GM12801 (cell line): ENCODE measurements at regions not wholly inside any gene's neighbourhood (a gene's known extent, or its start where the extent isn't known, plus 50 kb on each side); places are given as distances from the start of the nearest gene placed in this dataset.

Experiments used
- TF ChIP-seq, protein P1 (sequence below): IDR thresholded peaks from one replicate; pipeline ENCODE4 v1.5.1; 2011; ENCODE audit warnings: control low read depth; ENCODE audit not compliant: insufficient read length; ENCODE audit errors: extremely low read depth

GRCh38 chr12:97250483-97250882, 212.1 kb upstream of the RMST start:
- TF ChIP-seq, protein P1, sequence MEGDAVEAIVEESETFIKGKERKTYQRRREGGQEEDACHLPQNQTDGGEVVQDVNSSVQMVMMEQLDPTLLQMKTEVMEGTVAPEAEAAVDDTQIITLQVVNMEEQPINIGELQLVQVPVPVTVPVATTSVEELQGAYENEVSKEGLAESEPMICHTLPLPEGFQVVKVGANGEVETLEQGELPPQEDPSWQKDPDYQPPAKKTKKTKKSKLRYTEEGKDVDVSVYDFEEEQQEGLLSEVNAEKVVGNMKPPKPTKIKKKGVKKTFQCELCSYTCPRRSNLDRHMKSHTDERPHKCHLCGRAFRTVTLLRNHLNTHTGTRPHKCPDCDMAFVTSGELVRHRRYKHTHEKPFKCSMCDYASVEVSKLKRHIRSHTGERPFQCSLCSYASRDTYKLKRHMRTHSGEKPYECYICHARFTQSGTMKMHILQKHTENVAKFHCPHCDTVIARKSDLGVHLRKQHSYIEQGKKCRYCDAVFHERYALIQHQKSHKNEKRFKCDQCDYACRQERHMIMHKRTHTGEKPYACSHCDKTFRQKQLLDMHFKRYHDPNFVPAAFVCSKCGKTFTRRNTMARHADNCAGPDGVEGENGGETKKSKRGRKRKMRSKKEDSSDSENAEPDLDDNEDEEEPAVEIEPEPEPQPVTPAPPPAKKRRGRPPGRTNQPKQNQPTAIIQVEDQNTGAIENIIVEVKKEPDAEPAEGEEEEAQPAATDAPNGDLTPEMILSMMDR: no peak

DNA sequence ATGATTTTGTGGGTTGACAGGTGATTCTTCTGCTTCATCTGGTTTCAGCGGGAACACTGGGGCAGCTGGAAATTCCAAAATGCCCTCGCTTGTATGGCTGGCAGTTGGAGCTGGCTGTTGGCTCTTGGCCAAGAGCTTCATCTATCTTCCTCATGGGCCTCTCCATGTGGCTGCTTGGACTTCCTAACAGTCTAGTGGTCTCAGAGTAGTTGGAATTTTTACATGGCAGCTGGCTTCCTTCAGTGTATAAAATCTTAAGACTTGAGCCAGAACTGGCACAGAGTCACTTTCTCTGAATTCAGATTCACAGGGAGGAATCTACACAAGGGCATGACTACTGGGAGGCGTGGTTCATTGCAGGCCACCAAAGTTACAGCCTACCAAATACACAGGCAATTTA, 204.9 kb upstream of the RMST start:
- TF ChIP-seq, protein P1: no peak

- TF ChIP-seq, protein P1: no peak
Observed at GRCh38 chr12:97259098-97259497, 203.5 kb upstream of the RMST start.

DNA sequence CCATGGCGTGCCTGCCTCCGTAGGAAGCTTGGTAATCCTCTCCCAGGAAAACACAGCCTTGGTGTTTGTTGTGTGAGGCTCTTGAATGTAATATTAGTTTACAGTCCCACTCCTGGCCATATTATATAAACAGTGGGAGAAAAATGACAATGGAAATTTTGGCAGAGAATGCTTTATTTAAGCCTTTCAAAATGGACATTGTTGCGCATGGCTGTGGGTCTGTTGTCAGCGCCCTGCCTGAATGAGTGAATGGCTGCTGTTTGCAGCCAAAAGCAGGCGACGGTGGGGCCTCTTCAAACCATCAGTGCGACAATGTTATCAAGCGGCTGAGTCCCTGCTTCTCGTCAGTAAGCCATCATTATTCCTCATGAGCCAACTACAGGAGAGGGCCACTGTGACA, 201.8 kb upstream of the RMST start:
- TF ChIP-seq, protein P1: no peak

GRCh38 chr12:97267166-97267565, 195.4 kb upstream of the RMST start:
- TF ChIP-seq, protein P1: no peak

- TF ChIP-seq, protein P1: no peak
Observed at GRCh38 chr12:97267594-97268202, 194.9 kb upstream of the RMST start.

DNA sequence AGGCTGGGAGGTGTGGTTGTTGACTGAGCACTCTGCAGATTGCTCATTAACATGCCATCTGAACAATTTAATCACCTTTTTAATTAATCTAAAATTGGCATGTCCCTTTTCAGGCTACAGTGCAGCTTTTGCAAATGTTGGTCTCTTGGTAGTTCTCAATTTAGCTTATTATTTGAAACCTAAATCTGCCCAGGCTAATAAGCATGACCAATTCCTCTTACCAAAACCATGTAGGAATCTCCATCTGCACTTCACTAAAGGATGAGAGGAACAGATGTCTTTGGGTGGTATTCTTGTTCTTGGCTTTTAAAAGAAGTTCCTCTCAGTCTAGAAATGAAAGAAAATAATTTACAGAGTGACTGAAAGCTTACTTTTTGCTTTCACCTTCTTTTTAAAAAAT, 190.1 kb upstream of the RMST start:
- TF ChIP-seq, protein P1: no peak
